ENCODE measurements at regions not wholly inside any gene's neighbourhood (a gene's known extent, or its start where the extent isn't known, plus 50 kb on each side); places are given as distances from the start of the nearest gene placed in this dataset.
A peak's percentile ranks its signal among the peaks of the same experiment; 100 is the strongest.

- TF ChIP-seq CTCF (IDR thresholded peaks at IDR 0.05; ENCODE audit: control extremely low read depth in 1 of 3, insufficient read depth in 1 of 3, low read depth in 1 of 3, low read length in 3 of 3) (peak in 1 of 3 experiments; percentile 26; a peak in 1 of 4 replicates), RAD21 (IDR thresholded peaks at IDR 0.05 in 1 of 2, conservative IDR thresholded peaks at IDR 0.05 in 1 of 2; ENCODE audit: low read depth in 2 of 2, low read length in 2 of 2) (no peak; a peak in 1 of 4 replicates), GTF2F1 (IDR thresholded peaks at IDR 0.05; ENCODE audit: borderline replicate concordance, low read depth, low read length) (no peak), CREB1 (IDR thresholded peaks at IDR 0.05) (no peak), MAX (IDR thresholded peaks at IDR 0.05) (no peak), POLR2AphosphoS5 (IDR thresholded peaks at IDR 0.05; ENCODE audit: low read depth, low read length) (no peak), PHF8 (conservative IDR thresholded peaks at IDR 0.05; ENCODE audit: low read depth, low read length) (no peak), RFX5 (IDR thresholded peaks at IDR 0.05; ENCODE audit: borderline replicate concordance, low read depth, low read length) (no peak), USF2 (IDR thresholded peaks at IDR 0.05; ENCODE audit: low read length) (no peak), KDM1A (IDR thresholded peaks at IDR 0.05; ENCODE audit: borderline replicate concordance, low read length) (no peak), EZH2 (IDR thresholded peaks at IDR 0.05; ENCODE audit: low read depth, low read length, severe bottlenecking) (no peak), JUND (IDR thresholded peaks at IDR 0.05; ENCODE audit: low read length) (no peak), CEBPB (IDR thresholded peaks at IDR 0.05; ENCODE audit: low read depth, low read length) (no peak), POLR2A (IDR thresholded peaks at IDR 0.05; ENCODE audit: control extremely low read depth in 1 of 2, low read depth in 2 of 2, low read length in 2 of 2) (no peak)
These were observed 237.3 kb downstream of the FOXD2 start for GRCh38 chr1:47675047-47675675.

Measured in H1 (cell line).